Heart right ventricle (tissue), 16 donors: ENCODE measurements at regions not wholly inside any gene's neighbourhood (a gene's known extent, or its start where the extent isn't known, plus 50 kb on each side); places are given as distances from the start of the nearest gene placed in this dataset.

Source experiments
- ATAC-seq, 8 donors: fragments of 200-7000 bp; cut with Tn5 transposase; one replicate each; pipeline ENCODE4 v1.9.1; 2020; ENCODE audit warnings: mild to moderate bottlenecking in 8 of 8, moderate library complexity in 8 of 8, moderate number of reproducible peaks in 1 of 8
- DNase-seq, 2 donors: peaks; one replicate each; pipeline ENCODE4 v3.0.0-alpha.2; 2020
- H3K27ac ChIP-seq, 10 donors: fragments of 200-600 bp; sonication (generic) in 2 of 10; one replicate each; pipeline versions ENCODE4 v1.5.0 to v1.8.0; 2020 to 2022; ENCODE audit warnings: mild to moderate bottlenecking in 3 of 10
- H3K27me3 ChIP-seq, 7 donors: fragments of 200-600 bp; one replicate each; pipeline ENCODE4 v1.8.0; 2021 to 2022; ENCODE audit warnings: mild to moderate bottlenecking in 2 of 7
- H3K36me3 ChIP-seq, 9 donors: fragments of 200-600 bp; sonication (generic) in 1 of 9; one replicate each; pipeline versions ENCODE4 v1.5.0 to v1.8.0; 2020 to 2022; ENCODE audit warnings: mild to moderate bottlenecking in 2 of 9
- H3K4me1 ChIP-seq, 9 donors: fragments of 200-600 bp; sonication (generic) in 1 of 9; one replicate each; pipeline versions ENCODE4 v1.5.0 to v1.8.0; 2020 to 2022; ENCODE audit warnings: mild to moderate bottlenecking in 4 of 9
- H3K4me3 ChIP-seq, 10 donors: fragments of 200-600 bp; sonication (generic) in 2 of 10; one replicate each; pipeline versions ENCODE4 v1.5.0 to v1.8.0; 2020 to 2022; ENCODE audit warnings: mild to moderate bottlenecking in 7 of 10, moderate library complexity in 2 of 10
- H3K9me3 ChIP-seq, 11 donors: fragments of 200-600 bp in 10 of 11; sonication (generic) in 2 of 11; one replicate each; pipeline versions ENCODE4 v1.5.0 to v1.8.0; 2013 to 2022; ENCODE audit warnings: mild to moderate bottlenecking in 2 of 11, control low read depth in 1 of 11, moderate library complexity in 1 of 11
- WGBS, 2 donors: extraction: QIAGEN DNeasy Blood & Tissue Kit; methylation state at CpG; one replicate each; pipeline ENCODE4 v1.1.7; 2013; ENCODE audit warnings: inconsistent platforms in 1 of 2; 5-methylcytosine and 5-hydroxymethylcytosine counted together
- intact Hi-C, 10 donors: fragments of 100-400 bp; cut with DNase I; formaldehyde crosslinking; loops; one replicate each; pipeline versions ENCODE4 v1.11.1 to v1.14.2; 2022
- TF ChIP-seq, protein P1 (sequence below), 9 donors: fragments of 200-600 bp; sonication (generic) in 2 of 9; IDR thresholded peaks; one replicate each; pipeline versions ENCODE4 v1.5.0 to v1.8.0; 2021 to 2022; ENCODE audit warnings: antibody characterized with exemption in 9 of 9, mild to moderate bottlenecking in 5 of 9, moderate library complexity in 1 of 9
- donor health status: Arrhythmogenic right ventricular cardiomyopathy.
- donor health status: ischemic (EF 13 %, LVEDD 7.1; RV severe dilation, severe dysfunction).
- donor health status: healthy with polysubstance abuse.
- donor health status: DM: no; HTN: yes; CAD: no.
- donor health status: DM: no; HTN: no; CAD: no.
- donor health status: ischemic (EF 25% LVEDD 6.9; RV normal size, moderate dysfunction).
- donor health status: ischemic (EF 25% LVEDD 5.7; RV mildly dilated, moderate dysfunction).
- donor health status: healthy.
- donor health status: DM: yes; HTN: yes; CAD: no.
- donor health status: Ischemic cardiomyopathy.
- donor health status: ischemic (EF 35%, LVEDD 5.7; RV mildly dilated, moderate dysfunction).
- donor health status: nonischemic (EF 11% LVEDD 7.7; RV severe dilation, severe dysfunction).
- donor health status: DM: yes; HTN: yes; CAD: no.
- donor health status: PGD.
- donor health status: ischemic (EF 29% LVEDD 5.4; RV normal size, mild dysfunction).
- donor health status: nonischemic (EF 23%, LVEDD 6.1; RV moderate dilation, normal function).

GRCh38 chr6:155974811-155975323, 519.2 kb upstream of the NOX3 start:
- Histone ChIP-seq H3K4me3 (no peak overlapping the region), H3K4me1 (peaks cover 0 to 5% (median 0%) of the 10 kb centered on the region in 9 donors), H3K36me3 (no peaks in the 10 kb centered on the region), H3K27me3 (no peaks in the 10 kb centered on the region), H3K27ac (no peak overlapping the region), H3K9me3 (no peaks in the 10 kb centered on the region)
- intact Hi-C loops, result no loop called here
- TF ChIP-seq, protein P1, sequence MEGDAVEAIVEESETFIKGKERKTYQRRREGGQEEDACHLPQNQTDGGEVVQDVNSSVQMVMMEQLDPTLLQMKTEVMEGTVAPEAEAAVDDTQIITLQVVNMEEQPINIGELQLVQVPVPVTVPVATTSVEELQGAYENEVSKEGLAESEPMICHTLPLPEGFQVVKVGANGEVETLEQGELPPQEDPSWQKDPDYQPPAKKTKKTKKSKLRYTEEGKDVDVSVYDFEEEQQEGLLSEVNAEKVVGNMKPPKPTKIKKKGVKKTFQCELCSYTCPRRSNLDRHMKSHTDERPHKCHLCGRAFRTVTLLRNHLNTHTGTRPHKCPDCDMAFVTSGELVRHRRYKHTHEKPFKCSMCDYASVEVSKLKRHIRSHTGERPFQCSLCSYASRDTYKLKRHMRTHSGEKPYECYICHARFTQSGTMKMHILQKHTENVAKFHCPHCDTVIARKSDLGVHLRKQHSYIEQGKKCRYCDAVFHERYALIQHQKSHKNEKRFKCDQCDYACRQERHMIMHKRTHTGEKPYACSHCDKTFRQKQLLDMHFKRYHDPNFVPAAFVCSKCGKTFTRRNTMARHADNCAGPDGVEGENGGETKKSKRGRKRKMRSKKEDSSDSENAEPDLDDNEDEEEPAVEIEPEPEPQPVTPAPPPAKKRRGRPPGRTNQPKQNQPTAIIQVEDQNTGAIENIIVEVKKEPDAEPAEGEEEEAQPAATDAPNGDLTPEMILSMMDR (IDR thresholded peaks at IDR 0.05), result no peak
- WGBS, 2 donors, result 69 to 74% methylated on average over 9 of the region's 9 CpGs
- ATAC-seq (no peak), DNase-seq (no peak)

DNA sequence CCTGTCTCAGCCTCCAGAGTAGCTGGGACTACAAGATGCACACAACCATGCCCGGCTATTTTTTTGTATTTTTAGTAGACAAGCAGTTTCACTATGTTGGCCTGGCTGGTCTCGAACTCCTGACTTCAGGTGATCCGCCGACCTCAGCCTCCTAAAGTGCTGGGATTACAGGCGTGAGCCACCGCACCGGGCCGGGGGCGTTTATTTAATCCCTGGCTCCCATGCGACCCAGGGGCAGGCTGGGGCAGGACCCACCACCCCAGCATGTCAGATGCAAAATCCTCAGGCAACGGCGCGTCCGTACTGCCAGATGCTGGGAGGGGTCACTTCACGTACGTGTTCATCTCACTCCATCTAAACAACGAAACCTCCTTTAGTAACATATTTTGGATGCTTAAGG, 518.7 kb upstream of the NOX3 start:
- no peak for DNase-seq
- no peak for ATAC-seq
- H3K4me3 ChIP-seq, result peak overlapping the region in 2 of 10 donors; percentile 40 to 48
- intact Hi-C loops, result no loop called here
- no peak overlapping the region for H3K27ac ChIP-seq
- H3K27me3 ChIP-seq, result no peaks in the 10 kb centered on the region
- no peaks in the 10 kb centered on the region for H3K9me3 ChIP-seq
- TF ChIP-seq, protein P1 (IDR thresholded peaks at IDR 0.05), result no peak
- WGBS, 2 donors, result 95% methylated on average over 17 of the region's 17 CpGs
- no peaks in the 10 kb centered on the region for H3K36me3 ChIP-seq
- peaks cover 0 to 5% (median 0%) of the 10 kb centered on the region in 9 donors for H3K4me1 ChIP-seq

DNA sequence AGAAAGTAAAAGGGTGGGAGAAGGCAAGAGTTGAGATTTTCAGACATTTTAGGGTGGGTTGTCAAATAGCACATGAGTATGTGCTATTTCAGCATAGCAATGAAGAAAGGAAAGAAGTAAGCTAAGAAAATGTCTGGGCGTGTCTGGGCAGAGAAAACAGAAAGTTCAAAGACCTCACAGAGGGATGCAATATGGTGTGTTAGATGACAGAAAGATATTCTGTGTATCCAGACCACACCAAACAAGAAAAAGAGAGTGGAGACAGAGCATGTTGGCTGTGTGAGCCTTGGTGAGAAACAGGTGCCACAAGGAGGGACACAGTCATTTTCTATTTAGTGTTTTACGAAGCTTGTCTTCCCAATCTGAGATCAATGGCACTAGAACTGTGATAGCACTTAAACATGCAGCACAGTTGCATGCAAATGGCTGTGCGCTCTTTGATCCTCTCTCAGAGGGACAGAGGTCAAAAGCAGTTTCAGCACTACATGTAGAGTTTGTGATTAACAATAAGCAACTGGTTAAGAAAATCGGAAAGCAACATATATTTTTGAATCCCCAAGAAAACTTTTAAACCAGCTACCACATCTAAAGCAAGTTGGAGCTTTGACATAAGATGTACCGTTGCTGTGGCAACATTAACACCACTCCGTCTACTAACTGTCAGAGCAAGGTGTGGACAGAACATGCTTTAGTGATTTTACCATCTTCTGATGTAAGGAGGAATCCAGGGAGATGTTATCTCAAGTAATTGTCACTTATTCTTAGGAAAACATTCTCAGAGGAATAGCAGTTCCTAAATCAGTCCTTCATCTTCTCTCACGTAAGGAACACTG, 515.5 kb upstream of the NOX3 start:
- ATAC-seq, result no peak
- H3K4me1 ChIP-seq, result peaks cover 0 to 3% (median 0%) of the 10 kb centered on the region in 9 donors
- intact Hi-C loops, result no loop called here
- no peak for DNase-seq
- H3K27ac ChIP-seq, result no peak overlapping the region
- TF ChIP-seq, protein P1 (IDR thresholded peaks at IDR 0.05), result no peak
- H3K4me3 ChIP-seq, result no peak overlapping the region
- H3K27me3 ChIP-seq, result no peaks in the 10 kb centered on the region
- H3K9me3 ChIP-seq, result no peaks in the 10 kb centered on the region
- no peaks in the 10 kb centered on the region for H3K36me3 ChIP-seq
- 52 to 71% methylated on average over 7 of the region's 7 CpGs for WGBS, 2 donors

- TF ChIP-seq, protein P1 (IDR thresholded peaks at IDR 0.05), result no peak
- ATAC-seq, result no peak
- intact Hi-C loops, result no loop called here
These were observed 514.8 kb upstream of the NOX3 start for GRCh38 chr6:155970472-155970871.

More at GRCh38 chr6:155970472-155970871, 514.8 kb upstream of the NOX3 start:
- Histone ChIP-seq H3K4me1 (no peaks in the 10 kb centered on the region), H3K9me3 (no peaks in the 10 kb centered on the region), H3K4me3 (no peak overlapping the region), H3K36me3 (no peaks in the 10 kb centered on the region), H3K27me3 (no peaks in the 10 kb centered on the region), H3K27ac (no peak overlapping the region)
- no peak for DNase-seq
